ENCODE measurements at regions not wholly inside any gene's neighbourhood (a gene's known extent, or its start where the extent isn't known, plus 50 kb on each side); places are given as distances from the start of the nearest gene placed in this dataset.

DNA sequence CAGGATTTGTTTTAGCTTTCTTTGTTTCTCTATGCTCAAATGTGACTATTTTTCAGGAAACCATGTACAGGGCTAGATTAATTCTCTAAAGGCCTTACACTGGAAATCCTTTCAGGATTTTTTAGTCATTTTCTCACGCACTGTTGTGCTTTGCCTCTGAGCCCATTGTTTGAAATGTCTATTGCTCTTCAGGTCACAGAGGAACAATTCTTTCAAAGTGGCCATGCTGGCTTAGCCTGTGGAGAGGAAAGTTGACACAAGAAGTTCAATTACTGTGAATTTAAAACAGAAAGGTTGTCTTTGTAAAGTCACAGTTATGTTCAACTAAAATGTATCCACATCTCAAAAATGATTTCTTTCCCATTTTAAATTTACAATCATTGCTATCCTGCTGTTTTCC is 1071.7 kb upstream of the POT1 start:
- no peak for ATAC-seq
- TF ChIP-seq SNAI2 (CRISPR knock-in tag; IDR thresholded peaks at IDR 0.05) (no peak), ZC3H10 (CRISPR knock-in tag; IDR thresholded peaks at IDR 0.05) (no peak), ARNTL (CRISPR knock-in tag; IDR thresholded peaks at IDR 0.05; ENCODE audit: borderline replicate concordance, low read depth) (no peak), CSDC2 (CRISPR knock-in tag; IDR thresholded peaks at IDR 0.05) (no peak), TCF4 (CRISPR knock-in tag; IDR thresholded peaks at IDR 0.05; ENCODE audit: borderline replicate concordance) (no peak), BACH2 (CRISPR knock-in tag; IDR thresholded peaks at IDR 0.05; ENCODE audit: borderline replicate concordance) (no peak), RARB (CRISPR knock-in tag; IDR thresholded peaks at IDR 0.05) (no peak), ZFP30 (CRISPR knock-in tag; IDR thresholded peaks at IDR 0.05) (no peak), ZFP3 (CRISPR knock-in tag; IDR thresholded peaks at IDR 0.05) (no peak), GLIS3 (CRISPR knock-in tag; IDR thresholded peaks at IDR 0.05) (no peak), ZNF70 (CRISPR knock-in tag; IDR thresholded peaks at IDR 0.05) (no peak), OSR1 (CRISPR knock-in tag; IDR thresholded peaks at IDR 0.05) (no peak), ESRRG (CRISPR knock-in tag; IDR thresholded peaks at IDR 0.05) (no peak), TOX (CRISPR knock-in tag; IDR thresholded peaks at IDR 0.05; ENCODE audit: borderline replicate concordance) (no peak), ZNF8 (CRISPR knock-in tag; IDR thresholded peaks at IDR 0.05) (no peak), ISL1 (CRISPR knock-in tag; IDR thresholded peaks at IDR 0.05) (no peak)
- TF ChIP-seq, protein P1, sequence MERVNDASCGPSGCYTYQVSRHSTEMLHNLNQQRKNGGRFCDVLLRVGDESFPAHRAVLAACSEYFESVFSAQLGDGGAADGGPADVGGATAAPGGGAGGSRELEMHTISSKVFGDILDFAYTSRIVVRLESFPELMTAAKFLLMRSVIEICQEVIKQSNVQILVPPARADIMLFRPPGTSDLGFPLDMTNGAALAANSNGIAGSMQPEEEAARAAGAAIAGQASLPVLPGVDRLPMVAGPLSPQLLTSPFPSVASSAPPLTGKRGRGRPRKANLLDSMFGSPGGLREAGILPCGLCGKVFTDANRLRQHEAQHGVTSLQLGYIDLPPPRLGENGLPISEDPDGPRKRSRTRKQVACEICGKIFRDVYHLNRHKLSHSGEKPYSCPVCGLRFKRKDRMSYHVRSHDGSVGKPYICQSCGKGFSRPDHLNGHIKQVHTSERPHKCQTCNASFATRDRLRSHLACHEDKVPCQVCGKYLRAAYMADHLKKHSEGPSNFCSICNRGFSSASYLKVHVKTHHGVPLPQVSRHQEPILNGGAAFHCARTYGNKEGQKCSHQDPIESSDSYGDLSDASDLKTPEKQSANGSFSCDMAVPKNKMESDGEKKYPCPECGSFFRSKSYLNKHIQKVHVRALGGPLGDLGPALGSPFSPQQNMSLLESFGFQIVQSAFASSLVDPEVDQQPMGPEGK (CRISPR knock-in tag; IDR thresholded peaks at IDR 0.05; ENCODE audit: borderline replicate concordance) = no peak
- TF ChIP-seq, protein P2, sequence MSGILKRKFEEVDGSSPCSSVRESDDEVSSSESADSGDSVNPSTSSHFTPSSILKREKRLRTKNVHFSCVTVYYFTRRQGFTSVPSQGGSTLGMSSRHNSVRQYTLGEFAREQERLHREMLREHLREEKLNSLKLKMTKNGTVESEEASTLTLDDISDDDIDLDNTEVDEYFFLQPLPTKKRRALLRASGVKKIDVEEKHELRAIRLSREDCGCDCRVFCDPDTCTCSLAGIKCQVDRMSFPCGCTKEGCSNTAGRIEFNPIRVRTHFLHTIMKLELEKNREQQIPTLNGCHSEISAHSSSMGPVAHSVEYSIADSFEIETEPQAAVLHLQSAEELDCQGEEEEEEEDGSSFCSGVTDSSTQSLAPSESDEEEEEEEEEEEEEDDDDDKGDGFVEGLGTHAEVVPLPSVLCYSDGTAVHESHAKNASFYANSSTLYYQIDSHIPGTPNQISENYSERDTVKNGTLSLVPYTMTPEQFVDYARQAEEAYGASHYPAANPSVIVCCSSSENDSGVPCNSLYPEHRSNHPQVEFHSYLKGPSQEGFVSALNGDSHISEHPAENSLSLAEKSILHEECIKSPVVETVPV (CRISPR knock-in tag; IDR thresholded peaks at IDR 0.05) = no peak
- TF ChIP-seq, protein P3, sequence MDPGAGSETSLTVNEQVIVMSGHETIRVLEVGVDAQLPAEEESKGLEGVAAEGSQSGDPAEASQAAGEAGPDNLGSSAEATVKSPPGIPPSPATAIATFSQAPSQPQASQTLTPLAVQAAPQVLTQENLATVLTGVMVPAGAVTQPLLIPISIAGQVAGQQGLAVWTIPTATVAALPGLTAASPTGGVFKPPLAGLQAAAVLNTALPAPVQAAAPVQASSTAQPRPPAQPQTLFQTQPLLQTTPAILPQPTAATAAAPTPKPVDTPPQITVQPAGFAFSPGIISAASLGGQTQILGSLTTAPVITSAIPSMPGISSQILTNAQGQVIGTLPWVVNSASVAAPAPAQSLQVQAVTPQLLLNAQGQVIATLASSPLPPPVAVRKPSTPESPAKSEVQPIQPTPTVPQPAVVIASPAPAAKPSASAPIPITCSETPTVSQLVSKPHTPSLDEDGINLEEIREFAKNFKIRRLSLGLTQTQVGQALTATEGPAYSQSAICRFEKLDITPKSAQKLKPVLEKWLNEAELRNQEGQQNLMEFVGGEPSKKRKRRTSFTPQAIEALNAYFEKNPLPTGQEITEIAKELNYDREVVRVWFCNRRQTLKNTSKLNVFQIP (CRISPR knock-in tag; IDR thresholded peaks at IDR 0.05; ENCODE audit: borderline replicate concordance, low read depth) = no peak

DNA sequence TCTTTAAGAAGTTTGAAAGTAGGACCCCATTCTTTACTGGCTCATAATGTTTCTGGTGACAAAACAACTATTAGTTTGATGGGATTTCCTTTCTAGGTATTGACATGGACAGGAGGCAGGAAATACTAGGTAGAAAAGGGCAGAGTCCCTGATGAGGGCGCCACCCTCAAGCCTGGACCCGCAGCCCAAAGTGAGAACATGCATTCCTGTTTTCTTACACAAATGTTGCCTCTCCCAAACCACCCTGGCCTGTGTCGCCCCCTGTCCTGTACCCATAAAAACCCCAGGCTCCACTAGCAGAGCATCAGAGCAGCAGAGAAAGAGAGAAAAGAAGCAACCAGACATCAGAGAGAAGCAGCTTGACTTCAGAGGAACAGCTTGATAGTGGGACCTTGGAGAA is 1055.2 kb upstream of the POT1 start:
- TF ChIP-seq, protein P1 (CRISPR knock-in tag; IDR thresholded peaks at IDR 0.05; ENCODE audit: borderline replicate concordance) = no peak
- no peak for ATAC-seq

DNA sequence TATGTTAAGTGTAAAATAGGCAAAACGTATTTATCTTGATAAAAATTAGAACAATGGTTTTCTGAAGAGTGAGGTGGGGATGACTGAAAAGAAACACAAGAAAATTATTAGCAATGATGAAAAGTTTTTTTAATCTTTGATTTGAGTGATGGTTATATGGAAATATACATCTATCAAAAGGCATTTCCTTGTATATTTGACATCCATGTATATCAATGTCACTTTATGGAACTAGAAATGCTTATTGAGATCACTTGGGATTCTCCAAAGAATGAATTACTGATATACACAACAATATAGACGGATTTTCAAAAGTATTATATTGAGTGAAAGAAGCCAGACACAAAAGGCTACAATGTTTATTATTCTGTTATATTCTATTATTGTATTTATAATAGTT is 1042.0 kb upstream of the POT1 start:
- no peak for ATAC-seq
- TF ChIP-seq ZNF70 (CRISPR knock-in tag; IDR thresholded peaks at IDR 0.05) (no peak), ISL1 (CRISPR knock-in tag; IDR thresholded peaks at IDR 0.05) (no peak), BACH2 (CRISPR knock-in tag; IDR thresholded peaks at IDR 0.05; ENCODE audit: borderline replicate concordance) (no peak), TOX (CRISPR knock-in tag; IDR thresholded peaks at IDR 0.05; ENCODE audit: borderline replicate concordance) (no peak), ZFP30 (CRISPR knock-in tag; IDR thresholded peaks at IDR 0.05) (no peak)

DNA sequence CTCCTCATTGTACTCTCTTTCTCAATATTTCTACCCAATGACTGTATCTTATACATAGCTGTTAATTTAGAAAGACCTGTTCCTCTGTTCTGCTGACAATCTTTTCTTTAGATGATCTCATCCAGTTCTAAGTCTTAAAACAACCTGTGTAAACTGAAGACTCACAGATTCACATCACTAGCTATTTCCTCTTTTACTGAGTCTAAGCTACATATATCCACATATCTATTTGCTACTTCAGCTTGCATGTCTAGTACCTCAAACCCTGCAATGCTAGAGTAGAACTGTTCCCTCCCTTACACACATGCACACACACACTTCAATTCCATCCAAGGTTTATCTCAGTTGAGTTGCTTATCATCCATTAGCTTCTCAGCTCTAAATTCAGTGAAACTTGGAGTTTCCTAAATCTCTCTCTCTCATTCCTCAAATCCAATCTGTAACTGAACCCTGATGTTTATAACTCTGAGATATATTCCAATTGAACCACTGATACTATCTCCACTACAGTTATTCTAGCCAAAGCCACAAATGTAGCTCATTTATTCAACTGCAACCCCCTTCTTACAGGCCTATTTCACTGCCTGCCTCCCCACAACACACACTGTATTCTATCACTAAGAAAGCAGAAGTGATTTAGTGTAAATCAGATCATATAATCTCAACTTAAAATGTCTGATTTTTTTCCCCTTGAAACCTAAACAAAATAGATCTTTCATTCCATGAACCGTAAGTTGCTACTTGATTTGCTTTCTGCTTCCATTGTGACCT is 1036.8 kb upstream of the POT1 start:
- no peak for ATAC-seq
- TF ChIP-seq ZNF70 (CRISPR knock-in tag; IDR thresholded peaks at IDR 0.05) (no peak), ZC3H10 (CRISPR knock-in tag; IDR thresholded peaks at IDR 0.05) (no peak), CSDC2 (CRISPR knock-in tag; IDR thresholded peaks at IDR 0.05) (no peak), ZNF8 (CRISPR knock-in tag; IDR thresholded peaks at IDR 0.05) (no peak), SNAI2 (CRISPR knock-in tag; IDR thresholded peaks at IDR 0.05) (no peak), ARNTL (CRISPR knock-in tag; IDR thresholded peaks at IDR 0.05; ENCODE audit: borderline replicate concordance, low read depth) (no peak)
- TF ChIP-seq, protein P4, sequence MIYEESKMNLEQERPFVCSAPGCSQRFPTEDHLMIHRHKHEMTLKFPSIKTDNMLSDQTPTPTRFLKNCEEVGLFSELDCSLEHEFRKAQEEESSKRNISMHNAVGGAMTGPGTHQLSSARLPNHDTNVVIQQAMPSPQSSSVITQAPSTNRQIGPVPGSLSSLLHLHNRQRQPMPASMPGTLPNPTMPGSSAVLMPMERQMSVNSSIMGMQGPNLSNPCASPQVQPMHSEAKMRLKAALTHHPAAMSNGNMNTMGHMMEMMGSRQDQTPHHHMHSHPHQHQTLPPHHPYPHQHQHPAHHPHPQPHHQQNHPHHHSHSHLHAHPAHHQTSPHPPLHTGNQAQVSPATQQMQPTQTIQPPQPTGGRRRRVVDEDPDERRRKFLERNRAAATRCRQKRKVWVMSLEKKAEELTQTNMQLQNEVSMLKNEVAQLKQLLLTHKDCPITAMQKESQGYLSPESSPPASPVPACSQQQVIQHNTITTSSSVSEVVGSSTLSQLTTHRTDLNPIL (CRISPR knock-in tag; IDR thresholded peaks at IDR 0.05; ENCODE audit: low read depth) = no peak
- TF ChIP-seq, protein P3 (CRISPR knock-in tag; IDR thresholded peaks at IDR 0.05; ENCODE audit: borderline replicate concordance, low read depth) = no peak
- TF ChIP-seq, protein P5, sequence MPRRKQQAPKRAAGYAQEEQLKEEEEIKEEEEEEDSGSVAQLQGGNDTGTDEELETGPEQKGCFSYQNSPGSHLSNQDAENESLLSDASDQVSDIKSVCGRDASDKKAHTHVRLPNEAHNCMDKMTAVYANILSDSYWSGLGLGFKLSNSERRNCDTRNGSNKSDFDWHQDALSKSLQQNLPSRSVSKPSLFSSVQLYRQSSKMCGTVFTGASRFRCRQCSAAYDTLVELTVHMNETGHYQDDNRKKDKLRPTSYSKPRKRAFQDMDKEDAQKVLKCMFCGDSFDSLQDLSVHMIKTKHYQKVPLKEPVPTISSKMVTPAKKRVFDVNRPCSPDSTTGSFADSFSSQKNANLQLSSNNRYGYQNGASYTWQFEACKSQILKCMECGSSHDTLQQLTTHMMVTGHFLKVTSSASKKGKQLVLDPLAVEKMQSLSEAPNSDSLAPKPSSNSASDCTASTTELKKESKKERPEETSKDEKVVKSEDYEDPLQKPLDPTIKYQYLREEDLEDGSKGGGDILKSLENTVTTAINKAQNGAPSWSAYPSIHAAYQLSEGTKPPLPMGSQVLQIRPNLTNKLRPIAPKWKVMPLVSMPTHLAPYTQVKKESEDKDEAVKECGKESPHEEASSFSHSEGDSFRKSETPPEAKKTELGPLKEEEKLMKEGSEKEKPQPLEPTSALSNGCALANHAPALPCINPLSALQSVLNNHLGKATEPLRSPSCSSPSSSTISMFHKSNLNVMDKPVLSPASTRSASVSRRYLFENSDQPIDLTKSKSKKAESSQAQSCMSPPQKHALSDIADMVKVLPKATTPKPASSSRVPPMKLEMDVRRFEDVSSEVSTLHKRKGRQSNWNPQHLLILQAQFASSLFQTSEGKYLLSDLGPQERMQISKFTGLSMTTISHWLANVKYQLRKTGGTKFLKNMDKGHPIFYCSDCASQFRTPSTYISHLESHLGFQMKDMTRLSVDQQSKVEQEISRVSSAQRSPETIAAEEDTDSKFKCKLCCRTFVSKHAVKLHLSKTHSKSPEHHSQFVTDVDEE (CRISPR knock-in tag; IDR thresholded peaks at IDR 0.05) = no peak
